Activated naive CD4-positive, alpha-beta T cell (primary cell): ENCODE measurements at regions not wholly inside any gene's neighbourhood (a gene's known extent, or its start where the extent isn't known, plus 50 kb on each side); places are given as distances from the start of the nearest gene placed in this dataset.
"Not testable (repeated sequence)": the region's sequence is repeated elsewhere in the genome, so short reads cannot be mapped to it uniquely, and the experiment has no call there.

ENCODE experiments used
- DNase-seq, 4 experiments: peaks; one replicate each; lab custom pipeline; 2025; lab: John Stamatoyannopoulos, UW

DNA sequence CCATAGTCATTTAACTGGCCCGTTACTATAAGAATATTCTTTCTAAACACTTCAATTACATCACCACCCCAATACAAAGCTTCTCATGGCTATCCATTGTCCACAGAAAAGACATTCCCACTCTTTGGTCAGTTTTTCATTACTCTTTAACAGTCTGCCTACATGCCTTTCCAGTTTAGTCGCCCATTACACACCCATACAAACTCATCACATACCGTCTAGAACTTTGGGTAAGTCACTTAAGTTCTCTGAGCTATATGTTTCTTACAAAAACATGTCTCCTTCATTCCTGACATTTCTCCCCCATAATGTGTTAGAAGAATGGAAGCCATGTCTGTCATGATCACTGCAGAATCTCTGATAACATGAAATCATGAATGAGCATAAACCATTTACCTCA lies 108.2 kb upstream of the STK17B start:
- DNase-seq: no peak

DNA sequence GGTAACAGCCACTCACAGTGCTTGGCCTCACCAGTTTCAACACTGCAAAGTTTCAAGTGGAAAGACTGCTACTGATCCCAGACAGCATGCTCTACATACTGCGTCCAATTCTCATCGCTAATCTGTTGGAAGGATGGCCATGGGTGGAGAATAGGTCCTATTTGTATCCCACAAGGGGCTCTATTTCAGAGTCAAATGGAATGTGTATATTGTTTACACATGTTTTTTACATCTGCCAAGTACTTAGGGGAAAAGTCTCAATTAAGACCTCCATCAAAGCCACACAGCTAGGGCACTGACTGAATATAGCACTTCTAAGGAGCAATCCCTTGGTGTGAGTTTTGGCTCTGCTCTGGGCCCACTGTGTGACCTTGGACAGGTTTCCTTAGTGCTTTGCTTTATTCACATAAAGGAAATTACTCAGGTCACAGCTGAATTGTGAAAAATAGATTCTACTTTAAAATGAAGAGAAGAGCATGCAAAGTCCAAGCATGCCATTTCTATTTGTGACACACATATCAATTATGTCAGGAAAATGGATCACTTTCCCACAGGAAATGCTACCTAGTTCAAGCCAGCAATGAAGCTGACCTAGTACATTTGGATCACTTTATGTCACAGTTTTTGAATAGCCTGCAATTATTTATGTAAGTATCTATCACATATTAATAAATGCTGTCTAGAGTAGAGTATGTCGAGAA lies 112.9 kb upstream of the STK17B start:
- no peak for DNase-seq

DNA sequence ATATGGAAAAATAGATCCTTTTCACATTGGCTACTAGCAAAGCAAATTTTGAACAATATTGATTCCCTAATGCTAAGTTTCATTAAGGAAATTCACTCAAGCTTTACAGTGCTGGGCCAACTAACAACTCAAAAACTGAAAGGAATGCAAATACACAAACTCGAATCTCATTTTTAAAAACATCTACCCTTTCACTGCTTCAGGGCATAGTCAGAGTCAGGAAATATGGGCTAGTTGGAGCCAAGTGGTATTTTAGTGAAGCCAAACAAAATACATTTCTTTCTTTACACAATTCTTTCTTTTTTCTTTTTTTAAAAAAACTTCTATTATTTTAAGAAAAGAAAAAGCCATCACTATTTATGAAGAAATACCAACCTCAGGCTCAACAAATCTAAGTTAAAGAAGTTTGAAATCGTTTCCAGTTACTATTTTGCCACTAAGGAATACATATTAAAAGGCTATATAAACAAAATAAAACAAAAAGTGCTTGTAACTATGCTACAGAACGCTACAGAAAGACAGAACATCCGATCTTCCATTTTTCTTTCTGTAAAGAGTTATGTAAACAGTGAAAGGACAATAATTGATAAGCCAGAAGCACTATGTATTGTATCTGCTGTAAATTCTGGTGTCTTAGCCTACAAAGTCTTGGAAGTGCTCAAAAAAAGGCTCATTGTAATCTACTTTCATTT lies 113.6 kb upstream of the STK17B start:
- DNase-seq: no peak

DNA sequence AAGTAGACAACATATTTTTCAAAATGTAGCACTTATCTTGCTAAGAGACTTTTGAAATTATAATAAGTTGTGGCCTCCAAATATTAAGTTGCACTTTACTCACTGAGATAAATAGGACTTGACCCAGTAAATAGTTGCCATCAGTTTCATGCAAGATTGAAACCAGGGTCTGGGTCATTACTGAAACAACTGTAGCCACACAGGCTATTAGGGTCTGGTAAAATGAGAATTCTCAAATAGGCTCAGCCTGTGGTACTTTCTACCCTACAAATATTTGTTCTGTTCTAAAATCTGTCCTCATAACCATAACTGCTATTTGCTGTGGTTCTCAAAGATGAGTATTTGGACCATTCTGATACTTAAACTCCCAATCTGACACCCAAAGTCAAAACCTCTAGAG lies 115.4 kb upstream of the STK17B start:
- DNase-seq: no peak

DNA sequence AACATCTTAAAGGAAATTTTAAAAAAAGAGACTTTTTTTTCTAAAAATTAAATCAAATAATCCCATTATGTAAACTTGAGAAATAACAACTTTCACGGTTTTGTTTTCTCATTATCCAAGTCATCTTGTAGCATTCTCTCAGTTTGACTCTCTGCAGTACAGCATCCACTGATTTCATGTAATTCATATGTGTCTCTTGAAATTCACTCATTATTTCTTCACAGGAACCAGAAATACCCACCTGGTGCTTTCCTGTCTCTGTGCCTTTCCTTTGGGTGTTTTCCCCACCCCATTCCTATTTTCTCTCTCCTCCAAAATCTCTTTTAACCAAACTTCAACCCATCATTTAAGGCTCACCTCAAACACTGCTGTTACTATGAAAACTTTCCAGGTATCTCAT lies 116.1 kb upstream of the STK17B start:
- DNase-seq: no peak

DNA sequence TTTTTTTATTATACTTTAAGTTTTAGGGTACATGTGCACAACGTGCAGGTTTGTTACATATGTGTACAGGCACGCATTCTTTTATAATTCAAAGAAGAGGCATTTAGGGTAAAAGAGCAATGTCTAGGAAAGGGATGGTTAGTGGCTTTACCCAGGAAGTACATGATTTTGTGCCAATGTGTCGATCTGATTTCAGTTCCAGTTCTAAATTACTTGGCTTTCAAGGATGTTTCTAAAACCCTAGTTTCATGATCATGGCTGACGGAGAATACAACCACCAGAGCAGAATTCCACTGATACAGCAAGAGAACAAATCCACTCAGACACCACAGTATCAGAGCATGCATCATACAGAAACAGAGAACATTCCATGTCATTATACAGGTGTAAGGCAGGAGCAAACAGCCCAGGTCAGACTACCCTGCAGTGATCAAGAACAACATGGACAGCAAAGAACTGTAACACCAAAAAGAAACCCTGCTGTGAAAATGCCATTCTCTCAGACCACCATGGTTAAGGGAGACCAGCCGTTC lies 116.7 kb upstream of the STK17B start:
- DNase-seq: no peak

DNA sequence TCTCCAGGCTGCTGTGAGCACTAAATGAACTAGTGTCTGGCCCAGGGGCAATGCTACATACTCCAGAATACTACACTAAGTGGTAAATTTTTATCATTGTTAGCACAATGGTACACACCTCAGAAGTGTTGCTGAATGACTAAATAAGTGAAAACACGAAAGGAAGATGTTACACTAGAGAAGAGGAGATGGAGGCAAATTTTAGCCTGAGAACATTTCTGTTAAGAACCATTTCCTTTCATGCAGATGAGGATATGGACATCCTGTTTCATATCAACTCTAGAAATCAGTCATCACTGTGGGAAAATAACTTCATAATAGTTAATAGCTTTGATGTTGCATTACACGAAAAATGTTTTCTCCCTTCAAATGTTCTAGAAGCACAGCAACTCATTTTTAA lies 117.6 kb upstream of the STK17B start:
- DNase-seq: no peak

DNA sequence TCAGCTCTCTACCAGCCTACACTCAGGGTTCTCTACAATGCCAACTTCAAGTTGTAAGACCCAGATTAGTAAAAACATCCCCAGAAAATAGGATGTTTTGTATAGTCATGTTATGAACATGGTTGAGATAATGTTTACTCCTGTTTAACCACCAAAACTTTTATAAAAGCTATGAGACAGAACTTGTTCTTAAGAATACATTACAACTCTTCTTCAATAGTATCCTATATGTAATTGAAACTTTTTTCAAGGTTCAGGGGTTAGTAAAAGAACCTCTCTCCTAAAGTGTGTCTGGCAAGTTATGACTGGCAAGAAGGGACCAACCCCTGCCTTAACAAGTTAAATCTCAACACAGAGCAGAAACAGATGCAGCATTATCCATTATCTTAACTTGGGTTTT lies 118.8 kb upstream of the STK17B start:
- no peak for DNase-seq

DNA sequence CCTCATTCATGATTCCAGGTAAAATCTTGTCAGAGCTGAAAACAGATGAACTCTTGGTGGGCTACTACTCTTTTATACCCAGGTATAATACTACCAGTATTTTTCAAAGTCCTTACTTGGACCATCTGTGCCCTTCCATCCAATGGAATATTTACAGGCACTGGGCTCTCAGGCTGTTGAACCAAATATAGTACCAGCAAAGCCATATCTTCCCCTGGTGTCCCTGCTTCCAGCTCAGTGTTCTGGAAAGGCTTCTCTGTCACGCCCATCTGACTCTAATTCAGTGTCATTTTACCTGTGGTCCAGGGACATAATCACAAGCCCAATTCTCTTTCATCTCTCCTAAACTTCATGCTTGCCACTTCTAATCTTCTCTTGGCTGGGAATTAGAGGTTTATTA lies 119.2 kb upstream of the STK17B start:
- DNase-seq: no peak

DNA sequence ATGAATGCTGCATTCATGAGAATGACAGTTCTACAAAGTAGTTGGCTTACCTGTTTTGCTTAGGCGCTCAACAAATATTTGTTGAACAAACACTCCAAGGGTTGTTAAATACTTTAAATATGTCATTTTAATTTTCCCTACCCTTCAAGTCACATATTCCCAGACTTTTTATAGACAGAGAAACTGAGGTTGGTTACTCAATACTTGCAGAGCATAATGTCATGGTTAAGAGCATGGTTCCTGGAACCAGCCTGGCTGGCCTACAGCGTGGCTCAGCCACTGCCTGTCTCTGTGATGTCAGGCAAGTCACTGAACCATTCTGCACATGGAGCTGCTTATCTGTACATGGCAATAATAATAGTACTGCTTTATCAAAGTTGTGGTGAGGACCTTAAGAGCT lies 120.0 kb upstream of the STK17B start:
- no peak for DNase-seq

DNA sequence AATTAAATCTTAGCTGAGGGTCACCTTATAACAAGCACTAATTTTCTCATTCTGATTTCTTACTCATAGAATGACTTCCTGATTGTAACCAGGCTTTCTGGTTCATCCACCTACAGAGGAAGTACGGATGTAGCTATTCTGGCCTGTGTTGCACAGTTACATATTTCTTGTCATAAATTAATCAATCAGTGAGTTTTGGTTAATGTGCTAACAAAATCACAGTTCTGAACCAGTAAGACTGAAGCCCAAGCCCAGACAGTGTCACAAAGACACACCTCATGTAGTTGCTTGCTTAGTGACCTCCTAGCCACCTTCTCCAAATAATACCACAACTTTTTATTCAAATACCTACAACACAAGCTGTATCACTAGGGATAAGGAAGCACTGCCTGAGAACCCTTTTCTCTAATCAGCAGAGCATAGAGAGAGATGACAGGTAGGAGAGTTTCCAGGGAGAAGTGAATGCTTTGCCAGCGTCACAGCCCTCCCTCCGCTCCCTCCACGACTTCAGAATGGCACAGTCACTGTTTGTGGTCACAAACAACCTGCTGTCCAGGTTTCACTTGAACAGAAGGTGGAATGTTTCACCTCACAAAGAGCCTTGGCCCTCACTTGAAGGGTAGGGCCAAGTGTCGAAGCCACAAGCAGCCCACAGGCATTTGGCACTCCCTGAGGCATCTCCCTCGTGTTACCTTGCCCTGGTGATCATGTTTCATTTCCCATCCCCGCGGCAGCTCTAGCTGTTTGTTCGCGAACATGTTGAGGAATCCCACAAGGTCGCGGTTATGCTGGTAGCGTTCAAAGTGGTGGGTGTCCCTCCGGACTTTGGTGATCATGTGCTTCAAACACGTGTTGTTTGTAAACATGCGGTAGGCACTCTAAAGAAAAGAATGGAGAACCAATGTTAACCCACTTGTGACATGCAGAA lies 120.8 kb upstream of the STK17B start:
- no peak for DNase-seq

DNA sequence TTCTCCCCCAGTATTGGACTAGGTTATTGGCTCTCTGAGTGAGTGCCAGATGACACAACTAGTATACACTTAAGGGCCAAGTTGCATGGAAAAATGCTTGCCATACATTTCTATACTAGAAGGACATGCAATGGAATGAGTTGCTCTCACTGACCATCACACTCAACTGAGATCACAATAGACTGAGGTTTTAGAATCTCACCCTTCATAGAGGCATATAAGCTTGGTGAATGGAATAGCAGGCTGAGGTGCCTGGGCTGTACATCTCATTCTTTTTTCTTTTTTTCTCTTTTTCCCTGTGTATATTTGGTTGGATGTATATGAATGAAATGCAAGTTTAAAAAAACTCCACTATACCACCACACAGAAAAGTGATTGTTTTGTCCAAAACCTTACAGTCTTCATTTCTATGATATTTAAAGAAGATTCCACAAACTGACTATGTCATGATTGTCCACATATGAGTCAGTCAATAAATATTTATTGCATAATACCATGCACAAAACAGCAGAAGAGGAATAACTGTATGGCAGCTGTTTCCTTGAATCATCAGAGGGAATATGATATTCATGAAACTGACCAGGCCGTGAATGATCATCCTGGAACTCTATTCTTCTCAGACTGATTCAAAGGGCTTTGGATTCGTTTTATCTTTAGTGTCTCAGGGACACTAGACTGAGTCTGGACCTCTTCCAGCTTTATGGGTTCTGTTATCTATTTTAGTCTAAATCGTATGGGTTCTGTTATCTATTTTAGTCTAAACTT lies 122.6 kb upstream of the STK17B start:
- DNase-seq: no peak

DNA sequence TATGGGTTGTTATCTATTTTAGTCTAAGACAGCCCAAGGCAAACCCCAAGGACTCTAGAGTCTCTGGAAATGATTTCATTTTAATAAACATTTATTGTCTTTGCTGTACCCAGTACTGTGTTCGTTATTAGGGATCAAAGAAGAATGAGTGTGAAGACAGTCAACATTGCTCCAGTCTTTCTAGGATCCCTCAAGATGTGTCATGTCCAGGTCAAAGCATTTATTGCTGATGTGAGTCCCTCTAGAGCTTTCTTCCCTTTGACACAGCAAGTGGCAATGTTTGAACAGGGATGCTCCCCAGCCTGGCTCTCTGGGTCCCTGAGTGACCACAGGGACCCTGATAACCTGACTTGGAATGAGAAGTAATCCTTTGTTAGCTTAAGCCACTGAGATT lies 123.1 kb upstream of the STK17B start:
- DNase-seq: no peak

DNA sequence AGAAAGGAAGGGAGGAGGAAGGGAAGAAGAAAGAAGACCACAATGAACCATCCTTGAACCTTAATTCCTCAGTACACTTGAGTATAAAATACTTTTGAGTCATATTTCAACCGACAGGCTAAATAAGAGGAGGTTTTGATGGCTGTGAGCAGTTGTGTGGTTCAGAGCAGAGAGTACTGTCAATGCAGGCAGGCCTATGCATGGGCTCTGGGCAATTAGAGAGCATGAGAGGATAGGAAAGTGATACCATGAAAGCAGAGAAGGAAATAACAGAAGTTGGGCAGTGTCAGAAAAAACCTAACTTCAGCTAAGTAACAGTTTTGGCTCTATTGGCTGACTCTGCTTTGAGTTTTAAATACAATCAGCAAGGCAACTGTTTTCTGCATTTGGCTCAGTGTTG lies 123.6 kb upstream of the STK17B start:
- no peak for DNase-seq

DNA sequence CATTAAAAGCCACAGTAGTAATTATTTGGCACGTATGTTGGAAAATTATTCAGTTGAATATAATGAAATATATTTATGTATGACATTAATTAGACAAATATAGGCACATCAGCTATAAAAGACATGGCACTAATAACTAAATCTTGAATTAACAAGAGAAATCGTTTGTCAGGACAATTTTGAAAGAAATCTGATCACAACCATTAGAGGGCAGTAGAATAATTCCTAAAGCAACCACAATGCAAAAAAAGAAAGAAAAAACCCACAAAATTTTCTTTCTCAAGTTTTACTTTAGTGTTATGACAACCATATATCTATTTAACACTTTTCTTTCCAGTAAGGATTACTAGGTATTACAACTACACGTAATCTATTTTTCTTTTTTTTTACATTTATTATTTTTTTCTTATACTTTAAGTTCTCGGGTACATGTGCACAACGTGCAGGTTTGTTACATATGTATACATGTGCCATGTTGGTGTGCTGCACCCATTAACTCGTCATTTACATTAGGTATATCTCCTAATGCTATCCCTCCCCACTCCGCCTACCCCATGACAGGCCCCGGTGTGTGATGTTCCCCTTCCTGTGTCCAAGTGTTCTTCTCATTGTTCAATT lies 126.8 kb upstream of the STK17B start:
- DNase-seq: not testable (repeated sequence)

DNA sequence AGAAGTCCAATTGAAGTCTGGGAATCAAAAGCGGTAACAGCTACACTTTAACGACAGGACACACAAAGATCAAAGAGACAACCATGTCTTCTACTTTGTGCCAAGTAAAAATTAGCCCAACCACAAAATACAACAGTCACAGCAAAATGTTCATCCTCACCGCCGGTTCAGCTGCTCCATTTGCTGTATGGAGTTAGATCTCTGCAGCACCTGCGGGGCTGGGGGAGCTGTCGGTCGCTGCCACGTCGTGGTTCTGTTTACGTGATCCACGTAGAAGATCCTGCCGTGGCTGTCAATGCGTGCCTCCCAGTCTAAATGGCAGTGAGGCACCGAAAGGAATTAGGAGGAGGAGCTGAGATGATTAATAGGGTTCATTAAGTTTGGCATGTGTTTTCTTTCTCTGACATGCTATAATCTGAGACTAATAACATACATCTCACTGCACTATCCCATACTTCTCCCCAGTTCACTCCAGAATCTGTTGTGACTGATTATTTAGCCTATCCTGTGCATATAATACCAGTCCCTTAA lies 136.5 kb upstream of the STK17B start:
- no peak for DNase-seq

DNA sequence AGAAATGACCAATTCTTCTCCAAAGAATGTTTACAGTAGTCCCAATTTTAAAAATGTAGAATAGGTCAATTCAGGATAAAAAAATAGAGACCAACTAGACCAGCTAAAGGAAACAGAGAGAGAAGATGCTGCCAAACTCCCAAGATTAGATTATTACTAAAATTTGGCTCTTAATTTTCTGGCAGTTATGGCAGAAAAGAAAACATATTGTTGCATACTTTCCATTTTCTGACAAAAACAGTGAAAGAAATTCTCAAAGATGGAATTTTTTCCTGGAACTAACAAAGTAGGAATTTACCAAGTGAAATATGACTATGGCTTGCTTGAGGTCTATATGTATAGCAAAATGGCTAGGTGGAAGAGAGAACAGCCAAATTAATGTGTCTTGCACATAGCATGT lies 138.3 kb upstream of the STK17B start:
- no peak for DNase-seq

DNA sequence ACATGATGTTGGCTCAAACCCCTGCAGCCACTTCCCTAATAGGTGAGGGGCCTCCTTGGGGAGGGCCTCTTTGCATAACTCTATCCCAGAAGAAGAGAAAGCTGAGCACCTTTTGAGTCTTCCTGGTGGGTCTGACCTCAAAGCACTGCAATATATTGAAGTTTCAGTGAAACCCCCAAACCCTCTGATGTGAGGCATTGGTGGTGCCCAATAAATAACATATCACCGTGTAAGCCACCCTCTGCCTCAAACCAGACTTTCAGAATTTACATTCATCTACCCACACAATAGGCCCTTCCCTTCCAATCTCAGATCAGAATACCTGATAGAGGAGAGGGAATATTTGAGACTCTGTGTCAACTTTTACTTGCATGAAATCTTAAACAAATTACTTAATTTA lies 142.8 kb upstream of the STK17B start:
- no peak for DNase-seq

DNA sequence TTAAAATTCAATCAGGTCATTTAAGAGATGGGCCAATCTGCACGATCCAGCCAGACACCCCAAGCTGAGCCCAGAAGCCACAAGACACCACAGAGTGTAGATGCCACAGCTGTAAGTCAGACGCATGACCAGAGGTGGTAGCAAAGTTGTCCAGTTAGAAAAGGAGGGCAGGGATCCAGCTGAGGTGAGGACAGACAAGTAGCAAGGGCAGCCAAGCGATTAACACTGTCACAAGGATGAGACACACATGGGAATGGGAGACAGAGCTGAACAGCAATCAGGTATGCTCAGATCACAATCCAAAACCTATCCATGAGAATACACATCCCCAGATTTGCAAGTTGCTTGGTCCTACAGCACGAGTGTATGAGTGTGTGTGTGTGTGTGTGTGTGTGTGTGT lies 143.4 kb upstream of the STK17B start:
- no peak for DNase-seq

DNA sequence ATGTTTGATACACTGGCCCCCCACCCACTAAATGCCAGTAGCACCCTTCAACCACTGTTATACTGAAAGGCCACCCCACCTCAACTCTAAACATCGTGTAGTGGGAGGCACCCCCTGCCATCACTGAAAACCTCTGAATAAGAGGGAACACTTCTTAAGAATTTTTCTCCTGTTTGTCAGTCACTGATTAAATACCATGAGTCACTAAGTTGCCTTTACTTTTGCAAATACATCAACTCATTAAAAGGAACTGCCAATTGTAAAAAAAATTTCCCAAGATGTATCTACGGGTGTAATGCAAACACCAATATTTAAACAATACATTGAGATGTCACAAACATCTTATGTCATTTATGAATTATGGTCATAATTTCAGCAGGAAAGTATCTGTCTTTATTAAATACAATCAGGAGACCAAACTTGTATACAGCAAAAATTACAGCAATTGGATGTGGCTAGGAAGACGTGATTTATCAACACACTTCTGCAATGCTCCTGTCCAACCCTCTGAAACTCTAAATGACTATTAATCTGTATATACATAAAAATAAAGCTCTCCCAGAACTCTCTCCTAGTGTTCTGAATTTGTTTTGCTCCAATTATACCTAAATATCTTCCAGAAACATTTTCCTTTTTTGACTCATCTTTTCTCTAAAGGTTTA lies 144.1 kb upstream of the STK17B start:
- no peak for DNase-seq

DNA sequence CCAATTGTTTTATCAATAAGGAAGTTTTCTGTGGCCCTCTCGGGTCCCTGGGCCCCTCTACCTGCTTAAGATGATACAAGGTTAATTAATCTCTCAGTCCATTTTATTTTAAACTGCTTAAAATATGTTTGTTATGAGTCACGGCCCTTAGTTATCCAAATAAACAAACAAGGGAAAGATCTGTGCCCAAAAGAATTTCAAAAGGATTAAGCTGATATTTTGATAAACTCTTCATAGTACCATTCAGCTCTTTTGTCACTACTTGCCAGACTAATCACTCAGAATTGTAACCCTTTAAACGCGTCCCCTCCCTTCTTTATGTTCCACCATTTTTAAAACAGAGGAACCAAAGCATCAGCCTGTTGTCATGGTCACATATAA lies 144.7 kb upstream of the STK17B start:
- DNase-seq: no peak
